ENCODE measurements at regions not wholly inside any gene's neighbourhood (a gene's known extent, or its start where the extent isn't known, plus 50 kb on each side); places are given as distances from the start of the nearest gene placed in this dataset.

- TF ChIP-seq POLR2A (IDR thresholded peaks at IDR 0.05; ENCODE audit: low read length) (no peak), CTCF (IDR thresholded peaks at IDR 0.05) (no peak), SMC3 (IDR thresholded peaks at IDR 0.05) (no peak), HMGXB4 (CRISPR knock-in tag; IDR thresholded peaks at IDR 0.05; ENCODE audit: borderline replicate concordance) (no peak), BCL3 (IDR thresholded peaks at IDR 0.05) (no peak), MAX (IDR thresholded peaks at IDR 0.05) (no peak), CBX8 (IDR thresholded peaks at IDR 0.05) (no peak), GATA3 (IDR thresholded peaks at IDR 0.05; ENCODE audit: borderline replicate concordance) (no peak), RFX5 (IDR thresholded peaks at IDR 0.05) (no peak), ZFP36 (IDR thresholded peaks at IDR 0.05; ENCODE audit: borderline replicate concordance, partially characterized antibody) (no peak), MYC (IDR thresholded peaks at IDR 0.05; ENCODE audit: borderline replicate concordance, low read length) (no peak)
Observed at GRCh38 chr21:25412100-25412499, 195.2 kb downstream of the MRPL39 start.

All from A549 (cell line).